Esophagus (tissue), 2 donors: ENCODE measurements at regions not wholly inside any gene's neighbourhood (a gene's known extent, or its start where the extent isn't known, plus 50 kb on each side); places are given as distances from the start of the nearest gene placed in this dataset.

ENCODE experiments used
- H3K27ac ChIP-seq, 2 donors: one replicate each; pipeline ENCODE4 v1.5.1; 2013; ENCODE audit warnings: low read depth in 2 of 2, mild to moderate bottlenecking in 2 of 2, inconsistent platforms in 1 of 2, low read length in 1 of 2, moderate library complexity in 1 of 2
- H3K27me3 ChIP-seq, 2 donors: one replicate each; pipeline ENCODE4 v1.6.1; 2013; ENCODE audit warnings: low read length in 2 of 2, control low read depth in 1 of 2, mild to moderate bottlenecking in 1 of 2; ENCODE audit not compliant: insufficient read depth in 2 of 2, control insufficient read depth in 1 of 2
- H3K36me3 ChIP-seq, 2 donors: one replicate each; pipeline ENCODE4 v1.6.1; 2013; ENCODE audit warnings: low read length in 1 of 2; ENCODE audit not compliant: control insufficient read depth in 2 of 2, insufficient read depth in 2 of 2
- H3K4me1 ChIP-seq, 2 donors: one replicate each; pipeline ENCODE4 v1.6.1; 2013; ENCODE audit warnings: low read length in 1 of 2; ENCODE audit not compliant: control insufficient read depth in 2 of 2, insufficient read depth in 2 of 2
- H3K4me3 ChIP-seq, 2 donors: one replicate each; pipeline ENCODE4 v1.5.1; 2013; ENCODE audit warnings: low read length in 2 of 2, mild to moderate bottlenecking in 2 of 2, low read depth in 1 of 2, moderate library complexity in 1 of 2
- H3K9me3 ChIP-seq, 2 donors: one replicate each; pipeline ENCODE4 v1.6.1; 2013; ENCODE audit warnings: mild to moderate bottlenecking in 2 of 2, low read depth in 1 of 2, low read length in 1 of 2, moderate library complexity in 1 of 2; ENCODE audit not compliant: control insufficient read depth in 2 of 2, insufficient read depth in 1 of 2
- WGBS, 2 donors: extraction: QIAGEN DNeasy Blood & Tissue Kit; methylation state at CpG; one replicate each; pipeline ENCODE4 v1.1.7; 2013; 5-methylcytosine and 5-hydroxymethylcytosine counted together
- donor health status: healthy with polysubstance abuse.
- donor health status: Bipolar disorder and iron deficiency.

- Histone ChIP-seq H3K27me3 (no peaks in the 10 kb centered on the region), H3K4me1 (no peaks in the 10 kb centered on the region), H3K9me3 (no peaks in the 10 kb centered on the region), H3K27ac (no peak overlapping the region), H3K36me3 (no peaks in the 10 kb centered on the region), H3K4me3 (no peak overlapping the region)
- 85 to 97% methylated on average over 4 of the region's 4 CpGs for WGBS, 2 donors
These were observed 428.4 kb upstream of the KLF6 start for GRCh38 chr10:4213441-4213840.

- no peaks in the 10 kb centered on the region for H3K36me3 ChIP-seq
- no peak overlapping the region for H3K4me3 ChIP-seq
- 85 to 88% methylated on average over 2 of the region's 2 CpGs for WGBS, 2 donors
- H3K9me3 ChIP-seq: no peaks in the 10 kb centered on the region
- H3K27me3 ChIP-seq: no peaks in the 10 kb centered on the region
- H3K4me1 ChIP-seq: no peaks in the 10 kb centered on the region
- no peak overlapping the region for H3K27ac ChIP-seq
These were observed 427.2 kb upstream of the KLF6 start for GRCh38 chr10:4212111-4212630.

- WGBS, 2 donors: 84 to 90% methylated on average over 5 of the region's 5 CpGs
- H3K4me1 ChIP-seq: no peaks in the 10 kb centered on the region
- no peaks in the 10 kb centered on the region for H3K36me3 ChIP-seq
- H3K27me3 ChIP-seq: no peaks in the 10 kb centered on the region
- no peak overlapping the region for H3K27ac ChIP-seq
- no peak overlapping the region for H3K4me3 ChIP-seq
- no peaks in the 10 kb centered on the region for H3K9me3 ChIP-seq
These were observed 423.5 kb upstream of the KLF6 start for GRCh38 chr10:4208499-4208898.

GRCh38 chr10:4205113-4205512, 420.1 kb upstream of the KLF6 start:
- Histone ChIP-seq H3K4me1 (no peaks in the 10 kb centered on the region), H3K9me3 (no peaks in the 10 kb centered on the region), H3K27ac (no peak overlapping the region), H3K27me3 (no peaks in the 10 kb centered on the region), H3K4me3 (no peak overlapping the region), H3K36me3 (no peaks in the 10 kb centered on the region)
- 53 to 61% methylated on average over 1 of the region's 1 CpG for WGBS, 2 donors

- H3K4me3 ChIP-seq: no peak overlapping the region
- no peaks in the 10 kb centered on the region for H3K36me3 ChIP-seq
- H3K9me3 ChIP-seq: no peaks in the 10 kb centered on the region
- no peaks in the 10 kb centered on the region for H3K27me3 ChIP-seq
- peaks cover 0 to 2% of the 10 kb centered on the region in 2 donors for H3K4me1 ChIP-seq
- H3K27ac ChIP-seq: no peak overlapping the region
- 74 to 88% methylated on average over 1 of the region's 1 CpG for WGBS, 2 donors
These were observed 417.9 kb upstream of the KLF6 start for GRCh38 chr10:4202938-4203337.

- peaks cover 0 to 2% of the 10 kb centered on the region in 2 donors for H3K4me1 ChIP-seq
- WGBS, 2 donors: 74 to 75% methylated on average over 14 of the region's 14 CpGs
- no peaks in the 10 kb centered on the region for H3K9me3 ChIP-seq
- no peaks in the 10 kb centered on the region for H3K27me3 ChIP-seq
- no peak overlapping the region for H3K4me3 ChIP-seq
- H3K27ac ChIP-seq: no peak overlapping the region
- H3K36me3 ChIP-seq: no peaks in the 10 kb centered on the region
These were observed 417.1 kb upstream of the KLF6 start for GRCh38 chr10:4201866-4202825.

GRCh38 chr10:4199196-4199595, 414.2 kb upstream of the KLF6 start:
- Histone ChIP-seq H3K9me3 (no peaks in the 10 kb centered on the region), H3K27me3 (no peaks in the 10 kb centered on the region), H3K36me3 (no peaks in the 10 kb centered on the region), H3K4me3 (no peak overlapping the region), H3K27ac (no peak overlapping the region), H3K4me1 (peaks cover 0 to 2% of the 10 kb centered on the region in 2 donors)
- 52 to 62% methylated on average over 2 of the region's 2 CpGs for whole genome bisulfite sequencing, 2 donors

- no peaks in the 10 kb centered on the region for H3K36me3 ChIP-seq
- 83 to 88% methylated on average over 5 of the region's 5 CpGs for WGBS, 2 donors
- H3K4me1 ChIP-seq: peaks cover 0 to 2% of the 10 kb centered on the region in 2 donors
- no peaks in the 10 kb centered on the region for H3K9me3 ChIP-seq
- H3K4me3 ChIP-seq: no peak overlapping the region
- no peaks in the 10 kb centered on the region for H3K27me3 ChIP-seq
- no peak overlapping the region for H3K27ac ChIP-seq
These were observed 413.2 kb upstream of the KLF6 start for GRCh38 chr10:4198216-4198615.

- Histone ChIP-seq H3K4me1 (peaks cover 0 to 3% of the 10 kb centered on the region in 2 donors), H3K27ac (no peak overlapping the region), H3K9me3 (no peaks in the 10 kb centered on the region), H3K36me3 (no peaks in the 10 kb centered on the region), H3K27me3 (no peaks in the 10 kb centered on the region), H3K4me3 (no peak overlapping the region)
These were observed 412.7 kb upstream of the KLF6 start for GRCh38 chr10:4197676-4198075.
